M059J (cell line): ENCODE measurements at regions not wholly inside any gene's neighbourhood (a gene's known extent, or its start where the extent isn't known, plus 50 kb on each side); places are given as distances from the start of the nearest gene placed in this dataset.
"Not testable (repeated sequence)": the region's sequence is repeated elsewhere in the genome, so short reads cannot be mapped to it uniquely, and the experiment has no call there.

ENCODE experiments used
- DNase-seq: peaks from one replicate; pipeline ENCODE4 v3.0.0-alpha.2; 2012; ENCODE audit warnings: low read depth

GRCh38 chr15:98524838-98525660, 123.3 kb upstream of the IGF1R start:
- no peak for DNase-seq

- DNase-seq: no peak
These were observed 122.7 kb upstream of the IGF1R start for GRCh38 chr15:98525661-98526001.

- no peak for DNase-seq
These were observed 122.2 kb upstream of the IGF1R start for GRCh38 chr15:98526094-98526493.

GRCh38 chr15:98528046-98528725, 120.2 kb upstream of the IGF1R start:
- DNase-seq: no peak

- peak; percentile 20 for DNase-seq
These were observed 118.9 kb upstream of the IGF1R start for GRCh38 chr15:98529205-98530145.

GRCh38 chr15:98530570-98530969, 117.8 kb upstream of the IGF1R start:
- no peak for DNase-seq

GRCh38 chr15:98532063-98532462, 116.3 kb upstream of the IGF1R start:
- no peak for DNase-seq

GRCh38 chr15:98536976-98537375, 111.4 kb upstream of the IGF1R start:
- DNase-seq: no peak

- no peak for DNase-seq
These were observed 110.8 kb upstream of the IGF1R start for GRCh38 chr15:98537516-98538060.

GRCh38 chr15:98541519-98541918, 106.8 kb upstream of the IGF1R start:
- no peak for DNase-seq

GRCh38 chr15:98543237-98543636, 105.1 kb upstream of the IGF1R start:
- DNase-seq: no peak

GRCh38 chr15:98546329-98546728, 102.0 kb upstream of the IGF1R start:
- DNase-seq: no peak

GRCh38 chr15:98547275-98547674, 101.1 kb upstream of the IGF1R start:
- DNase-seq: no peak

- no peak for DNase-seq
These were observed 100.6 kb upstream of the IGF1R start for GRCh38 chr15:98547741-98548138.

- peak; percentile 74 for DNase-seq
These were observed 100.0 kb upstream of the IGF1R start for GRCh38 chr15:98548139-98548971.

- DNase-seq: no peak
These were observed 99.3 kb upstream of the IGF1R start for GRCh38 chr15:98549003-98549402.

- DNase-seq: no peak
These were observed 98.6 kb upstream of the IGF1R start for GRCh38 chr15:98549741-98550140.

GRCh38 chr15:98550363-98550762, 98.0 kb upstream of the IGF1R start:
- not testable (repeated sequence) for DNase-seq

GRCh38 chr15:98551936-98552562, 96.3 kb upstream of the IGF1R start:
- DNase-seq: no peak
